DND-41 (cell line): ENCODE measurements at regions not wholly inside any gene's neighbourhood (a gene's known extent, or its start where the extent isn't known, plus 50 kb on each side); places are given as distances from the start of the nearest gene placed in this dataset.

ENCODE experiments used
- EZH2 ChIP-seq: IDR thresholded peaks from 3 replicates; pipeline ENCODE4 v1.6.1; 2012; ENCODE audit warnings: borderline replicate concordance, low read depth, mild to moderate bottlenecking, moderate library complexity, low read length, inconsistent platforms; ENCODE audit not compliant: severe bottlenecking
- TF ChIP-seq, protein P1 (sequence below): IDR thresholded peaks from 2 replicates; pipeline ENCODE4 v1.5.1; 2012; ENCODE audit warnings: borderline replicate concordance, low read length, moderate library complexity, mild to moderate bottlenecking; ENCODE audit not compliant: poor library complexity, severe bottlenecking; ENCODE audit errors: extremely low read depth

DNA sequence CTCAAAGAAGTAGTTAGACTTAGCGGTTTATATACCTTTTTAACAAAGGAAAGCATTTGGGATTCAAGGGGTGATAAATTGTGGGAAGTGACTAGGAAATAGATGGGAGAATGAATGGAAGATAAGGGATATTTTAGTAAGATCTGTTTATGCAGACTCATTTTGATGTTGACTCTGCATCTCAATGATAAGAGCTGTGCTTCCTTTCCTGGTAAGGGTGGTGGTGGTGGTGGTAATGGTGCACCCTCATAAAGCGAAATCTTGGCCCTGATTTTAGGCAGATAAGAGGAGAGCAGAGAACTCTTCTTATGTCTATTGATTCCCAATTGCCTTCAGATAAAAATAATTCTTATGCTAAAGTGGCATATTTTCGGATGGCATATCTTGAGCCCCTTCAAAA, 197.1 kb downstream of the SPRY1 start:
- TF ChIP-seq, protein P1, sequence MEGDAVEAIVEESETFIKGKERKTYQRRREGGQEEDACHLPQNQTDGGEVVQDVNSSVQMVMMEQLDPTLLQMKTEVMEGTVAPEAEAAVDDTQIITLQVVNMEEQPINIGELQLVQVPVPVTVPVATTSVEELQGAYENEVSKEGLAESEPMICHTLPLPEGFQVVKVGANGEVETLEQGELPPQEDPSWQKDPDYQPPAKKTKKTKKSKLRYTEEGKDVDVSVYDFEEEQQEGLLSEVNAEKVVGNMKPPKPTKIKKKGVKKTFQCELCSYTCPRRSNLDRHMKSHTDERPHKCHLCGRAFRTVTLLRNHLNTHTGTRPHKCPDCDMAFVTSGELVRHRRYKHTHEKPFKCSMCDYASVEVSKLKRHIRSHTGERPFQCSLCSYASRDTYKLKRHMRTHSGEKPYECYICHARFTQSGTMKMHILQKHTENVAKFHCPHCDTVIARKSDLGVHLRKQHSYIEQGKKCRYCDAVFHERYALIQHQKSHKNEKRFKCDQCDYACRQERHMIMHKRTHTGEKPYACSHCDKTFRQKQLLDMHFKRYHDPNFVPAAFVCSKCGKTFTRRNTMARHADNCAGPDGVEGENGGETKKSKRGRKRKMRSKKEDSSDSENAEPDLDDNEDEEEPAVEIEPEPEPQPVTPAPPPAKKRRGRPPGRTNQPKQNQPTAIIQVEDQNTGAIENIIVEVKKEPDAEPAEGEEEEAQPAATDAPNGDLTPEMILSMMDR = no peak
- TF ChIP-seq EZH2 = no peak
